MM.1S (cell line): ENCODE measurements at regions not wholly inside any gene's neighbourhood (a gene's known extent, or its start where the extent isn't known, plus 50 kb on each side); places are given as distances from the start of the nearest gene placed in this dataset.

Experiments
- DNase-seq: peaks from one replicate; pipeline ENCODE4 v3.0.0-alpha.2; 2015
- H2AFZ ChIP-seq: fragments of 300-600 bp; sonication (generic); 2 replicates; pipeline ENCODE4 v1.6.0; 2016; ENCODE audit warnings: antibody characterized with exemption, low read length
- H3F3A ChIP-seq: fragments of 300-600 bp; sonication (generic); 2 replicates; pipeline ENCODE4 v1.6.1; 2016; ENCODE audit warnings: mild to moderate bottlenecking, antibody characterized with exemption, low read length, moderate library complexity, mixed read lengths; ENCODE audit not compliant: insufficient read depth
- H3K27ac ChIP-seq: fragments of 300-600 bp; sonication (generic); 2 replicates; pipeline ENCODE4 v1.5.1; 2016; ENCODE audit warnings: mild to moderate bottlenecking, low read length
- H3K27me3 ChIP-seq: fragments of 300-600 bp; sonication (generic); replicated peaks from 2 replicates; pipeline ENCODE4 v1.6.0; 2016; ENCODE audit warnings: low read length; ENCODE audit not compliant: insufficient read depth
- H3K36me3 ChIP-seq: fragments of 300-600 bp; sonication (generic); replicated peaks from 2 replicates; pipeline ENCODE4 v1.6.1; 2016; ENCODE audit warnings: mild to moderate bottlenecking, low read length, mixed read lengths; ENCODE audit not compliant: insufficient read depth
- H3K4me1 ChIP-seq: fragments of 300-600 bp; sonication (generic); 2 replicates; pipeline ENCODE4 v1.6.1; 2016; ENCODE audit warnings: low read length, mixed read lengths
- H3K4me2 ChIP-seq: fragments of 300-600 bp; sonication (generic); 2 replicates; pipeline ENCODE4 v1.6.0; 2016; ENCODE audit warnings: low read depth, low read length
- H3K4me3 ChIP-seq: fragments of 300-600 bp; sonication (generic); 2 replicates; pipeline ENCODE4 v1.5.1; 2016; ENCODE audit warnings: low read length, mixed read lengths
- H3K79me2 ChIP-seq: fragments of 300-600 bp; sonication (generic); 2 replicates; pipeline ENCODE4 v1.6.1; 2016; ENCODE audit warnings: mixed run types, low read length, mixed read lengths
- H3K9ac ChIP-seq: fragments of 300-600 bp; sonication (generic); 2 replicates; pipeline ENCODE4 v1.6.1; 2016; ENCODE audit warnings: low read length, mixed read lengths
- H3K9me2 ChIP-seq: fragments of 300-600 bp; sonication (generic); replicated peaks from 2 replicates; pipeline ENCODE4 v1.6.1; 2016; ENCODE audit warnings: mild to moderate bottlenecking, low read length, mixed read lengths; ENCODE audit not compliant: insufficient read depth
- H3K9me3 ChIP-seq: fragments of 300-600 bp; sonication (generic); replicated peaks from 2 replicates; pipeline ENCODE4 v1.6.1; 2016; ENCODE audit warnings: mild to moderate bottlenecking, low read length, mixed read lengths; ENCODE audit not compliant: insufficient read depth
- H4K20me1 ChIP-seq: fragments of 300-600 bp; sonication (generic); 2 replicates; pipeline ENCODE4 v1.6.1; 2016; ENCODE audit warnings: mild to moderate bottlenecking, low read length, moderate library complexity, mixed read lengths; ENCODE audit not compliant: insufficient read depth
- EZH2 ChIP-seq: fragments of 300-600 bp; sonication (generic); optimal IDR thresholded peaks from 2 replicates; pipeline ENCODE3; 2017; ENCODE audit warnings: low read depth, mild to moderate bottlenecking, antibody characterized with exemption, low read length, mixed read lengths
- EZH2phosphoT487 ChIP-seq: fragments of 300-600 bp; sonication (generic); IDR thresholded peaks from 2 replicates; pipeline ENCODE4 v1.6.1; 2018; ENCODE audit warnings: antibody characterized with exemption, low read length
- TF ChIP-seq, protein P1 (sequence below): fragments of 300-600 bp; sonication (generic); IDR thresholded peaks from 2 replicates; pipeline ENCODE4 v1.5.1; 2016; ENCODE audit warnings: antibody characterized with exemption, low read length, mixed read lengths

DNA sequence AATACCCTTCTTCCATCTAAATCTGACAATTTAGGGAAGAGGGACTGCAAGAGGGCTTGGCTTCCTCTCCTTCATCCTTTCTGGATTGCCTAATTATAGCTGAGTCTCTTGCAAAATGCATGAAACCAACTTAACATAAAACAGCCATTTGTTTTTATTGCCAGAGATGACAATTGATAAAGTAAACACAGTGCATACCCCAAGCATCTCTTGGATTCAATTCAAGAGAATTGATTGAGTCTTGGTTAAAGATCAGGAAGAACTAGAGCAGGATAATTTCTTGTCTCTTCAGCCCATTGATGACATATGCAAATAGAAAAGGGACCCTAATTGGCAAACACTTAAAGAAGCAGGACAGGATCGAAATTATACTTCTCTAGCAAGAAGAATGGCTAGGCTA, 617.1 kb upstream of the PTBP2 start:
- no peaks in the 10 kb centered on the region for H3K27me3 ChIP-seq
- H3K36me3 ChIP-seq: no peaks in the 10 kb centered on the region
- H3K27ac ChIP-seq: no peak overlapping the region
- no peak overlapping the region for H3K9ac ChIP-seq
- H3K4me2 ChIP-seq: no peak overlapping the region
- no peaks in the 10 kb centered on the region for H4K20me1 ChIP-seq
- H2AFZ ChIP-seq: no peak overlapping the region
- no peaks in the 10 kb centered on the region for H3K9me2 ChIP-seq
- H3K4me3 ChIP-seq: no peak overlapping the region
- no peaks in the 10 kb centered on the region for H3K4me1 ChIP-seq
- H3F3A ChIP-seq: no peaks in the 10 kb centered on the region
- DNase-seq: no peak
- TF ChIP-seq, protein P1, sequence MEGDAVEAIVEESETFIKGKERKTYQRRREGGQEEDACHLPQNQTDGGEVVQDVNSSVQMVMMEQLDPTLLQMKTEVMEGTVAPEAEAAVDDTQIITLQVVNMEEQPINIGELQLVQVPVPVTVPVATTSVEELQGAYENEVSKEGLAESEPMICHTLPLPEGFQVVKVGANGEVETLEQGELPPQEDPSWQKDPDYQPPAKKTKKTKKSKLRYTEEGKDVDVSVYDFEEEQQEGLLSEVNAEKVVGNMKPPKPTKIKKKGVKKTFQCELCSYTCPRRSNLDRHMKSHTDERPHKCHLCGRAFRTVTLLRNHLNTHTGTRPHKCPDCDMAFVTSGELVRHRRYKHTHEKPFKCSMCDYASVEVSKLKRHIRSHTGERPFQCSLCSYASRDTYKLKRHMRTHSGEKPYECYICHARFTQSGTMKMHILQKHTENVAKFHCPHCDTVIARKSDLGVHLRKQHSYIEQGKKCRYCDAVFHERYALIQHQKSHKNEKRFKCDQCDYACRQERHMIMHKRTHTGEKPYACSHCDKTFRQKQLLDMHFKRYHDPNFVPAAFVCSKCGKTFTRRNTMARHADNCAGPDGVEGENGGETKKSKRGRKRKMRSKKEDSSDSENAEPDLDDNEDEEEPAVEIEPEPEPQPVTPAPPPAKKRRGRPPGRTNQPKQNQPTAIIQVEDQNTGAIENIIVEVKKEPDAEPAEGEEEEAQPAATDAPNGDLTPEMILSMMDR: no peak
- no peak for TF ChIP-seq EZH2phosphoT487
- TF ChIP-seq EZH2: no peak
- H3K9me3 ChIP-seq: no peaks in the 10 kb centered on the region
- H3K79me2 ChIP-seq: no peaks in the 10 kb centered on the region

DNA sequence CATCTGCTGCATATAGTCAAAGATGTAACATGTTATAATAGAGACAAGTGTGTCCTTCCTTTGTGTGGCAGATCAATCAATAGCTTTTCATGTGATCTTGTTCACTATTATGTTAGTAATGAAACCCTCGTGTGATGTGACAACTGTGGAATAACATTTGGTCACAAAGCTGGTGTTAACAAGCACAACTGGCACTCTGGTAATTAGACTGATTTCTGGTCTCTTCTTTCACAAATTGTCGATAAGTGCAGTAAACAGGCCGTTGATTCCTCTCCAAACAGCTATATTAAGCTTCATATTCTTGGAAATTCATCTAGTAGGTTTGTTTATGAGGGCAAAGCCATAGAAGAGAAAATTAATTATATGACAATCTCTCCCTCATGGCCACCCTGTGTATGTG, 616.7 kb upstream of the PTBP2 start:
- Histone ChIP-seq H3K4me1 (no peaks in the 10 kb centered on the region), H4K20me1 (no peaks in the 10 kb centered on the region), H3K27me3 (no peaks in the 10 kb centered on the region), H3K4me3 (no peak overlapping the region), H3K27ac (no peak overlapping the region), H3K9me3 (no peaks in the 10 kb centered on the region), H3K4me2 (no peak overlapping the region), H3K79me2 (no peaks in the 10 kb centered on the region), H2AFZ (no peak overlapping the region), H3F3A (no peaks in the 10 kb centered on the region), H3K36me3 (no peaks in the 10 kb centered on the region), H3K9ac (no peak overlapping the region), H3K9me2 (no peaks in the 10 kb centered on the region)
- DNase-seq: no peak
- TF ChIP-seq EZH2phosphoT487 (no peak), EZH2 (no peak)
- TF ChIP-seq, protein P1: no peak

DNA sequence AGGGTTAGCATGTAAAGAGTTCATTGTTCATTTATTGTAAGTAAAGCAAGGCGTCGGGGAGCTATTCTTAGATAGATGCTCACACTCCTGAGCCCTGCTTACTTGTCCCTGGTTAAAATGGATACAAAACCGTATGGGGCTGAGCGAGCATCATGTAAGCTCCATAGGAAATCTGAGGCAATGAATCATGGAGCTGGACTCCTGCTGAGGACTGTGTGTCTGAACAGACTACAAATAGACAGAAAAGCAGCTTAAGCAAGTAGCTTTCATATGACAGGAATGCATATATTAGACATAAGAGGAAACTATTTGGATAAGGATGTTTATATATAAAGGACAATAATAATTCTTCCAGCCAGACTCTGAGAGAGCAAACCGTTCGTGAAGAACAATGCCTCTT, 604.9 kb upstream of the PTBP2 start:
- no peaks in the 10 kb centered on the region for H3K9me3 ChIP-seq
- DNase-seq: no peak
- H3K27ac ChIP-seq: no peak overlapping the region

More for the DNA sequence above, 604.9 kb upstream of the PTBP2 start:
- Histone ChIP-seq H2AFZ (no peak overlapping the region), H3F3A (no peaks in the 10 kb centered on the region), H3K79me2 (no peaks in the 10 kb centered on the region), H3K9ac (no peak overlapping the region), H3K4me2 (no peak overlapping the region), H3K4me3 (no peak overlapping the region), H3K27me3 (no peaks in the 10 kb centered on the region), H3K36me3 (no peaks in the 10 kb centered on the region), H3K4me1 (no peaks in the 10 kb centered on the region), H3K9me2 (no peaks in the 10 kb centered on the region), H4K20me1 (no peaks in the 10 kb centered on the region)
- TF ChIP-seq EZH2: no peak
- no peak for TF ChIP-seq EZH2phosphoT487
- TF ChIP-seq, protein P1: no peak
